ENCODE measurements at regions not wholly inside any gene's neighbourhood (a gene's known extent, or its start where the extent isn't known, plus 50 kb on each side); places are given as distances from the start of the nearest gene placed in this dataset.
"Not testable (repeated sequence)": the region's sequence is repeated elsewhere in the genome, so short reads cannot be mapped to it uniquely, and the experiment has no call there.

DNA sequence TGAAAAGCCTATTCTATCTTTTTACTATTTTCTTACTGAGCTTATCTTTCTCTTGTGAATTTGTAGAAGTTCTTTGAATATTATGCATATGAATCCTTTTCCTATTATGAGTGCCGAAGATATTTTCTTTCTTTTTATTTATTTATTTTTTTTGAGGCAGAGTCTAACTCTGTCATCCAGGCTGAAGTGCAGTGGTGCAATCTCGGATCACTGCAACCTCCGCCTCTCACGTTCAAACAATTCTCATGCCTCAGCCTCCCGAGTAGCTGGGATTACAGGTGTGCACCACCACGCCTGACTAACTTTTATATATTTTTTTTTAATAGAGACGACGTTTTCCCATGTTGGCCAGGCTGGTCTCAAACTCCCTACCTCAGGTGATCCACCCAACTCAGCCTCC is 109.8 kb downstream of the RHOU start:
- intact Hi-C loops (cut with micrococcal nuclease) = no loop called here
- DNase-seq = no peak
- Mint-ChIP-seq H3K27ac (no peak overlapping the region), H3K9me3 (peaks cover 6% of the 10 kb centered on the region), H3K36me3 (ENCODE audit: low read depth) (no peaks in the 10 kb centered on the region), H3K4me1 (peaks cover 2% of the 10 kb centered on the region), H3K27me3 (peaks cover 6% of the 10 kb centered on the region), H3K4me3 (no peak overlapping the region)

DNA sequence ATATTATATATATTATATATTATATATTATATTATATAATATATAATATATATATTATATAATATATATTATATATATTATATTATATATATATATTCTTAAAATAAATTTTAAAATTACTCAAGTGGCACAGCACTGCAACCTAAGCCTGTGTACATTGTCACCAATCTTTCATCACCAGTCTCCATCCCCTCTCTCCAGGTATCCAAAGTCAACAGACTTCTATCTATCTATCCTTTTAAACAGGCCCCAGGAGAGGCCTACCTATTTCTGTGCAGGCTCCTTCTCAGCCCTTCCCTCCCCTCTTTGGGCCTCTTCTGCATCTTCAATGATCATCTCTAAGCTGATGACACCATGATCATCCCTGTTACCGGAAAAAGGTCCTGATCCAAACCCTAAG is 111.7 kb downstream of the RHOU start:
- no peaks in the 10 kb centered on the region for H3K36me3 Mint-ChIP-seq (ENCODE audit: low read depth)
- intact Hi-C loops (cut with micrococcal nuclease) = no loop called here

DNA sequence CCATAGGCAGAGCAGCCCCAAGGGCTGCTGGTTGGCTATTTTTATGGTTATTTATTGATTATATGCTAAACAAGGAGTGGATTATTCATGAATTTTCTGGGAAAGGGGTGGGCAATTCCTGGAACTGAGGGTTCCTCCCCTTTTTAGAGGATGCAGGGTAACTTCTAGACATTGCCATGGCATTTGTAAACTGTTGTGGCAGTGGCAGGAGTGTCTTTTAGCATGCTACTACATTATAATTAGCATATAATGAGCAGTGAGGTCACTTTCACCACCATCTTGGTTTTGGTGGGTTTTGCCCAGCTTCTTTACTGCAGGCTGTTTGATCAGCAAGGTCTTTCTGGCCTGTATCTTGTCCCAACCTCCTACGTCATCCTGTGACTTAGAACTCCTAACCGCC is 112.2 kb downstream of the RHOU start:
- intact Hi-C loops (cut with micrococcal nuclease); H3K4me1 Mint-ChIP-seq; H3K27ac Mint-ChIP-seq; H3K27me3 Mint-ChIP-seq; H3K36me3 Mint-ChIP-seq (ENCODE audit: low read depth); DNase-seq; H3K9me3 Mint-ChIP-seq; H3K4me3 Mint-ChIP-seq: not testable (repeated sequence)

More for the DNA sequence above, 111.7 kb downstream of the RHOU start:
- Mint-ChIP-seq H3K4me3 (no peak overlapping the region), H3K27ac (no peak overlapping the region), H3K4me1 (peaks cover 1% of the 10 kb centered on the region), H3K27me3 (peaks cover 7% of the 10 kb centered on the region), H3K9me3 (peaks cover 6% of the 10 kb centered on the region)
- DNase-seq = no peak

DNA sequence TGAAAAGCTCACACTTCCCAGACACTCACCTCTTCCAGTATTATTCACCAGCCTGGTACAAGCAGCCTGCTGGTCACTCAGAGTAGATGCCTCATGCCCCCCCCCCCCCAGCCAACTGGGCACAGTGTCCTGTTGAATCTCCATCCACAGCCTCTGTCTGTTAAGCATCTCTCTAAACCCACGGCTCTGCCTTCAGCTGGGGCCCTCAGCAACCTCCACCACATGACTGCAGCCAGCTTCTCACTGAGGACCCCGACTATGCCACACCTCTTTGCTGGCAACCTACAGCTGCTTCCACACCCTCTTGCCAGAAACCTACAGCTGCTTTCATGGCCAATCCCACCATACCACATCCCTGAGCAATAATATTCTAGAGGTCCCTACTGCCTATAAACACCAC is 113.1 kb downstream of the RHOU start:
- no peaks in the 10 kb centered on the region for H3K36me3 Mint-ChIP-seq (ENCODE audit: low read depth)
- DNase-seq = no peak
- intact Hi-C loops (cut with micrococcal nuclease) = no loop called here
- H3K27ac Mint-ChIP-seq = no peak overlapping the region
- peaks cover 7% of the 10 kb centered on the region for H3K27me3 Mint-ChIP-seq
- no peaks in the 10 kb centered on the region for H3K4me1 Mint-ChIP-seq
- no peak overlapping the region for H3K4me3 Mint-ChIP-seq
- no peaks in the 10 kb centered on the region for H3K9me3 Mint-ChIP-seq

DNA sequence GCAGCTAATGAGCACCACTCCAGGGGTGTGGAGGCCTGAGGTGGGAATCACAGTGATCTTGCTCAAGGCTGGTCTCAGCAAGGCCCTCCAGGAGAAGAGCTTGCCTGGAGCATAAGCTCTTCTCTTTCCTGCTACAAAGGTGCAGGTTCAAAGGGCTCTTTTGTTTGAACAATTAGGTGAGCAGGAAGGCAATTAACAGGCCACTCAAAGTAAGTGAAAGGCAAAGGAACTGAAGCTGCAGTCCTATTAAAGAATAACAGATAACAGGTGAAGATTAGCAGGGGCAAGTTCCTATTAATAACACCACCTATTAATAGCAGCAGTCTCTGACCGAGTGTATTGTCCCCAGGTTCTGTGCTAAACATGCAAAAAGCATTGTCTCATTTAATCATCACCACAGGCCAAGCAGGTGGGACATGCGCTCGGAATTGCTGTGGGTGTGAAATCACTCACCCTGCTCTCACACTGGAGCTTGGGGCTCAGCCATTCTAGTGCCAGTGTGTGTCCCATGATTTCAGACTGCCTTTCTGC is 113.8 kb downstream of the RHOU start:
- Mint-ChIP-seq H3K27me3 (peaks cover 13% of the 10 kb centered on the region), H3K36me3 (ENCODE audit: low read depth) (no peaks in the 10 kb centered on the region), H3K4me1 (no peaks in the 10 kb centered on the region), H3K9me3 (no peaks in the 10 kb centered on the region), H3K27ac (no peak overlapping the region), H3K4me3 (no peak overlapping the region)
- intact Hi-C loops (cut with micrococcal nuclease) = no loop called here
- DNase-seq = no peak

DNA sequence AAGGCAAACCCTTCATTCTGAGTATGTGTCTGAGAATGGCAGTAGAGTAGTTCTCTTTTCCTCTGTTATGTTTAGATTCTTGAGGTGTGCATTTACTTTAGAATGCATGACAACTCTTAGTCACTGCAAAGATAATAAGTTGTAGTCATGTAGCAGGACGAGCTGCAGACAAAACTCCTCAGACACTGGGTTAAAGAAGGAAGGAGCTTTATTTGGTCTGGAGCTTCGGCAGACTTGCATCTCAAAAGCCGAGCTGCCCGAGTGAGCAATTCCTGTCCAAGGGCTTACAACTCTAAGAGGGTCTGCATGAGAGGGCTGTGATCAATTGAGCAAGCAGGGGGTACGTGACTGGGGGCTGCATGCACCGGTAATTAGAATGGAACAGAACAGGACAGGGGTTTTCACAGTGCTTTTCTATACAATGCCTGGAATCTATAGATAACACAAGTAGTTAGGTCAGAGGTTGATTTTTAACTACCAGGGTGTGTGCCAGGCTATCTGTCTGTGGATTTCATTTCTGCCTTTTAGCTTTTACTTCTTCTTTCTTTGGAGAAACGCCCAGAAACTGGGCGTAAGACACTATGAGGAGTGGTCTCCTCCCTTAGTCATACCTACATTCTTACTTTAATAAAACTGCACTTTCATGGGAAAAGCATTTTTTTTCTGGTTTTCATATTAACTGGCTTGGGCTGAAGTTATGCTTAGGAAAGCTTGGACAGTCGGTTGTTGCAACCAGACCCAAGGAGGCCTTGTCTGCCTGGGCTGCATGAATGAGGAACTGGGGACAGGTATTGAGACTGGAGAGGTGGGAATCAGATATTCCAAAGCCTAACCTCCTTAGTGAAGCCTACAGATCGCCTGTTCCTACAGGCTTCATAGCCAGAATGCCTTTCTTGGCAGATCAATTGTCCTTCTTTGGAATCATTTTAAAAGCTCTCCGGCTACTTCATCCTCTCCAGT is 115.1 kb downstream of the RHOU start:
- no peak overlapping the region for H3K27ac Mint-ChIP-seq
- peaks cover 16% of the 10 kb centered on the region for H3K27me3 Mint-ChIP-seq
- no peak for DNase-seq
- no peak overlapping the region for H3K4me3 Mint-ChIP-seq
- H3K9me3 Mint-ChIP-seq = no peaks in the 10 kb centered on the region
- intact Hi-C loops (cut with micrococcal nuclease) = no loop called here
- H3K36me3 Mint-ChIP-seq (ENCODE audit: low read depth) = no peaks in the 10 kb centered on the region
- H3K4me1 Mint-ChIP-seq = no peaks in the 10 kb centered on the region

DNA sequence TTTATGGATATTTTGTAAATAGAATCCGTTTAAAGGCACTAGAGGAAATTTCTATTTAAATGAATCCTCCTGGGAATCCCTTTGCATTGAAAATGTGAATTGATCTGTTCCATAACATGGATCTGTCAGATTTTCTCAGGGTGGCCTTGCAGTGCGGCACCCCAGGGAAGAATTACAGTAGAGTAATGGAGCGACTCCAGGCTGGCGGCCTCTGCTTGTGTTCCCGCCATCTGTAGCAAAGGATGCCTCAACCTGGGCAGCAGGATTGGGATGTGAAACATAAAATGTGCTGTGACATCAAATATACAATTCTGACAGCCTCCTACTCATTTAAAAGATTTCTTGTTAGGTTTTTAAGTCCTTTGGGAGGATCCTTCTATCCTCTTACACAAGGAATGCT is 115.9 kb downstream of the RHOU start:
- Mint-ChIP-seq H3K4me1 (no peaks in the 10 kb centered on the region), H3K27me3 (peaks cover 23% of the 10 kb centered on the region), H3K36me3 (ENCODE audit: low read depth) (no peaks in the 10 kb centered on the region), H3K9me3 (no peaks in the 10 kb centered on the region), H3K27ac (no peak overlapping the region), H3K4me3 (no peak overlapping the region)
- intact Hi-C loops (cut with micrococcal nuclease) = no loop called here
- no peak for DNase-seq

DNA sequence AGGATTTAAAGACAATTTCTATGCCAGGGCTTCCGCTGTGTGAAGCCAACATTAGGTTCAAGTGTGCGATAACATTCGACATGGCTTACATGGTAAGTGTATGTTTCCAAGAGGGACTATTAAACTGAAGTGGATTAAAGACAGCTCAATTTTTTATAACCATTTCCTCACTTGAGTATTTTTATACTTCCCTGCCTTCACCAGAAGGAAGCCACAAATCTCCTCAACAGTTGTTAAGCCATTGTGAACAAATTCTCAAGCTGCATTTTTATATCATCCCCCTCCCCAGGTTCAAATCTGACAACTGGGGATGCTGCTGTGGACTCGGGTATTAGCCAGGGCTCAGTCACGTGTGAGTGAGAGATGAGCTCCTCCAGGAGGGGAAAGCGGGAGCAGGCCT is 116.3 kb downstream of the RHOU start:
- DNase-seq = no peak
- no peaks in the 10 kb centered on the region for H3K9me3 Mint-ChIP-seq
- H3K4me1 Mint-ChIP-seq = no peaks in the 10 kb centered on the region
- intact Hi-C loops (cut with micrococcal nuclease) = no loop called here
- peaks cover 27% of the 10 kb centered on the region for H3K27me3 Mint-ChIP-seq
- no peak overlapping the region for H3K27ac Mint-ChIP-seq
- H3K36me3 Mint-ChIP-seq (ENCODE audit: low read depth) = no peaks in the 10 kb centered on the region
- H3K4me3 Mint-ChIP-seq = no peak overlapping the region

DNA sequence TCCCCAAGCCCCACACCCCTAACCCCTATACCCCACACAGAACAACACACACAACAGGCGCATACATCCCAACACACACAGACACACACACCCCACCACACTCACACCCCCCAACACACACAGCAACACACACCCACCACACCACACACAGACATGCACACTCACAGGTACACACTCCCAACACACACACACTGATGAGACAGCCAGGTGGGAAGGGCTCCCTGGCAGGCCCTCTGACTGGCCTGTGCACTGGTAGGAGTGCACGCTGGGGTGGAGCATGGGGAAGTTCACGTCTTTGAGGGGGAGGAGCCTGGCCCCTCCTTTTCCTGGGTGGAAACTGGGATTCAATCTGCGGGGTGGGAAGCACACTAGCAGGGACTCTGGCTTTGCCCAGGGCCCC is 116.7 kb downstream of the RHOU start:
- no peaks in the 10 kb centered on the region for H3K4me1 Mint-ChIP-seq
- H3K9me3 Mint-ChIP-seq = no peaks in the 10 kb centered on the region
- H3K27me3 Mint-ChIP-seq = peaks cover 31% of the 10 kb centered on the region
- H3K36me3 Mint-ChIP-seq (ENCODE audit: low read depth) = no peaks in the 10 kb centered on the region
- no peak for DNase-seq
- intact Hi-C loops (cut with micrococcal nuclease) = no loop called here
- no peak overlapping the region for H3K27ac Mint-ChIP-seq
- H3K4me3 Mint-ChIP-seq = no peak overlapping the region

DNA sequence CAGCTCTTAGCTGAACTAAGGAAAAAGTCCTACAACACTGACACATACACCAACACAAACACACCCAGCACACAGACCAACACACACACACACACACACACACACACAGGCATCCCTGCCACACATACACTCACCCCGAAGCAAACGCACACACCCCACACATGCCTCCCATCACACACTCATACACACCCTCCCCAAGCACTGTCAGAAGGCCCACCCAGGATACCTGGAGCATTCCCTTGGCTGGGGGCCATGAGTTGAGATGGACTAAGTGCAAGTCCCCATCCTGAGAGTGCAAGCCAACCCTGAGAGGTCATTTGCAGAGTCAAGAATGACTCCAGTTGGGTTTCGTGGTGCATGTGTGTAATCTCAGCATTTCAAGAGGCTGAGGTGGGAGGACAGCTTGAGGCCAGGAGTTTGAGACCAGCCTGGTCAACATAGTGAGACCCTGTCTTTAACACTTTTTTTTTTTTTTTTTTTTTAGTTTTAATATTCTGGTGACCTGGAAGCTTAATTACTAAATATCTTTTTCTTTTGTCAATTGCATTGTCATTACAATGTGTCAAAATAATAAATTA is 117.3 kb downstream of the RHOU start:
- Mint-ChIP-seq H3K4me1 (no peaks in the 10 kb centered on the region), H3K27me3 (peaks cover 31% of the 10 kb centered on the region), H3K36me3 (ENCODE audit: low read depth) (no peaks in the 10 kb centered on the region), H3K27ac (no peak overlapping the region), H3K4me3 (no peak overlapping the region), H3K9me3 (no peaks in the 10 kb centered on the region)
- intact Hi-C loops (cut with micrococcal nuclease) = no loop called here
- no peak for DNase-seq

DNA sequence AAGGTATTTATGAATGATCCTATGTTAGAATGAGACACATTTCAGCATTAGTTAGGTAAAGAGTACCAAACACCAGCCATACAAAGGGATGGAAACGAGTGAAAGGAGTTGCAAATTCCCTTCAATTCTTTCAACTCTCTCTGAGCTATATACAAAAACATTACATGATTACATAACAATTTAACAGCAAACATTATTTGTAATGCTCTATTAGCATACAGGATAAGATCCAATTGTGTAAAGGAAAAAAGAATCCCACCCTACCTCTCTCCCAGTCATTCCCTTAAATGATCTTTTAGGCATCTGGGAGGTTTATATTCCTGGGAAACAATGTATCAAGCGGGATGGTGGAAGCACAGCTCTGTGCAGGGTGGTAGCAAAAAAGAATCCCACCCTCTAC is 117.9 kb downstream of the RHOU start:
- Mint-ChIP-seq H3K9me3 (no peaks in the 10 kb centered on the region), H3K36me3 (ENCODE audit: low read depth) (no peaks in the 10 kb centered on the region), H3K4me3 (no peak overlapping the region), H3K27me3 (peaks cover 34% of the 10 kb centered on the region), H3K27ac (no peak overlapping the region), H3K4me1 (no peaks in the 10 kb centered on the region)
- intact Hi-C loops (cut with micrococcal nuclease) = no loop called here
- no peak for DNase-seq

DNA sequence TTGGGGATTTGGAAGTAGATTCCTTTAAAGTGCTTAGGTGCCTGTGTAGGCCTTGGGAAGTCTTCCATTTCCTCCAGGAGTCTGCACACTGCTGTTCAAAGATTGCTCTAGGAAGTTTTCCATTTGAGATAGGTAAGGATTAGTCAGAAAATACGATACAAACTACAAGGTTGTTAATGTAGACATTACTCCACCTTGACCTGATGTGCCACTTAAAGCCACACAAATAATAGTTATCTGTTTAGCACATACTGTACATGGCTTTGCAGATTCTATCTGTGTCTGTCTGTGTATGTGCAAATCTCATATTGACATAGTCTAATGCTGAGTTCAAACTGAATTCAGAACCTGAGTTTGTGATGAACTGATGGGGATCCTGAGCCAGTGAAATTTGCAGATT is 118.4 kb downstream of the RHOU start:
- intact Hi-C loops (cut with micrococcal nuclease) = no loop called here
- Mint-ChIP-seq H3K4me3 (no peak overlapping the region), H3K9me3 (no peaks in the 10 kb centered on the region), H3K27me3 (peaks cover 37% of the 10 kb centered on the region), H3K27ac (no peak overlapping the region), H3K4me1 (no peaks in the 10 kb centered on the region), H3K36me3 (ENCODE audit: low read depth) (no peaks in the 10 kb centered on the region)
- DNase-seq = no peak

DNA sequence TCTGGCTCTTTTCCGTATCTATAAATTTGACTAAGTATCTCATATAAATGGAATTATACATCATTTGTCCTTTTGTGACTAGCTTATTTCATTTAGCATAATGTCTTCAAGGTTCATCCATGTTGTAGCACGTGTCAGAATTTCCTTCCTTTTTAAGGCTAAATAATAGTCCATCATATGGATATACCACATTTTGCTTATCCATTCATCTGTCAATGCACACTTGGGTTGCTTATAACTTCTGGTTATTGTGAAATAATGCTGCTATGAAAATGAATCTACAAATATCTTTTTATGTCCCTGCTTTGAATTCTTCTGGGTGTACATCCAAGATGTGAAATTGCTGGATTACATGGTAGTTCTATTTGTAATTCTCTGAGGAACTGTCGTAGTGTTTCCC is 119.6 kb downstream of the RHOU start:
- no peak for DNase-seq
- intact Hi-C loops (cut with micrococcal nuclease) = no loop called here
- Mint-ChIP-seq H3K4me1 (peaks cover 2% of the 10 kb centered on the region), H3K27ac (no peak overlapping the region), H3K9me3 (no peaks in the 10 kb centered on the region), H3K36me3 (ENCODE audit: low read depth) (no peaks in the 10 kb centered on the region), H3K27me3 (peaks cover 38% of the 10 kb centered on the region), H3K4me3 (no peak overlapping the region)

DNA sequence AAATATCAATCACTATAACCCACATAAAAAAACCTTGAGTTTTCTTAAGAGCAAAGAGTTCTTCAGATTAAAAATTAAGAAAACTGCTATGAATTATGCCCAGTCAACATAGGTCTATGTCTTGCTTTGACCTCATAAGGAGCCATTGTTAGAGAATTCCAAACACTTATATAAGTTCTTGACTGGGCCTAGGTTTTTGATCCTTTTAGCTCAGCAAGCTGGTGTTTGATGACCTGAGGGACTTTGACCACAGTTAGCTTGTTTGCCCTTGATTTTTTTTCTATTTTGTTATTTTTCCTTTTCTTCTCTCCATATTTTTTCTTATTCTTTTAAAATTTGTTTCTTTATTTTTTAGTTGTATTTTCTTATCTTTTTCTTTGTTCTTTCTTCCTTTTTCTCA is 122.3 kb downstream of the RHOU start:
- no peaks in the 10 kb centered on the region for H3K36me3 Mint-ChIP-seq (ENCODE audit: low read depth)
- DNase-seq = no peak
- no peak overlapping the region for H3K27ac Mint-ChIP-seq
- no peaks in the 10 kb centered on the region for H3K9me3 Mint-ChIP-seq
- peaks cover 33% of the 10 kb centered on the region for H3K27me3 Mint-ChIP-seq
- H3K4me3 Mint-ChIP-seq = no peak overlapping the region
- H3K4me1 Mint-ChIP-seq = peaks cover 9% of the 10 kb centered on the region
- intact Hi-C loops (cut with micrococcal nuclease) = no loop called here

Data from activated CD4-positive, alpha-beta T cell treated with anti-CD3 and anti-CD28 coated beads, Interleukin-2, amount 10 ng/mL, durations not matched to agents 24 days and 14 days (primary cell).